ENCODE measurements at regions not wholly inside any gene's neighbourhood (a gene's known extent, or its start where the extent isn't known, plus 50 kb on each side); places are given as distances from the start of the nearest gene placed in this dataset.

GRCh38 chr1:59071876-59072582, 224.9 kb upstream of the FGGY start:
- TF ChIP-seq REST (IDR thresholded peaks at IDR 0.05; ENCODE audit: borderline replicate concordance) (no peak), CTCF (IDR thresholded peaks at IDR 0.05; ENCODE audit: poor library complexity, severe bottlenecking) (no peak), TAF1 (IDR thresholded peaks at IDR 0.05; ENCODE audit: low read depth) (no peak), MXI1 (conservative IDR thresholded peaks at IDR 0.05; ENCODE audit: poor library complexity, severe bottlenecking) (no peak), EP300 (conservative IDR thresholded peaks at IDR 0.05; ENCODE audit: poor library complexity, severe bottlenecking) (no peak), RAD21 (conservative IDR thresholded peaks at IDR 0.05) (no peak)
